HG03521 (cell line): ENCODE measurements at regions not wholly inside any gene's neighbourhood (a gene's known extent, or its start where the extent isn't known, plus 50 kb on each side); places are given as distances from the start of the nearest gene placed in this dataset.
"Not testable (repeated sequence)": the region's sequence is repeated elsewhere in the genome, so short reads cannot be mapped to it uniquely, and the experiment has no call there.

Experiments used
- ATAC-seq: cut with Tn5 transposase; IDR thresholded peaks from one replicate; pipeline ENCODE4 v1.9.1; 2021; ENCODE audit warnings: mild to moderate bottlenecking, moderate library complexity; ENCODE audit not compliant: unreplicated experiment

DNA sequence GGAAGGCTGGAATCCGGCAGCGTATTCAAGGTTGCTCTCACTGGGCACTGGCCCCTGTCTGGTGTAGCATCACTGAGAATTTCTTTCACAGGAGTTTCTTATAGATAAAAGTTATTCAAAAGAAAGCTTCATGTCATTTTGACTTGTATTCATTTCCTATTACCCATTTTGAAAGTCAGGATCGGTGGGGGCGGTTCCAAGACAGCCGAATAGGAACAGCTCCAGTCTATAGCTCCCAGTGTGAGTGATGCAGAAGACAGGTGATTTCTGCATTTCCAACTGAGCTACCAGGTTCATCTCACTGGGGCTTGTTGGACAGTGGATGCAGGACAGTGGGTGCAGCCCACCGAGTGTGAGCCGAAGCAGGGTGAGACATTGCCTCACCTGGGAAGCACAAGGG is 51.5 kb upstream of the CDC42EP3 start:
- ATAC-seq, result not testable (repeated sequence)

DNA sequence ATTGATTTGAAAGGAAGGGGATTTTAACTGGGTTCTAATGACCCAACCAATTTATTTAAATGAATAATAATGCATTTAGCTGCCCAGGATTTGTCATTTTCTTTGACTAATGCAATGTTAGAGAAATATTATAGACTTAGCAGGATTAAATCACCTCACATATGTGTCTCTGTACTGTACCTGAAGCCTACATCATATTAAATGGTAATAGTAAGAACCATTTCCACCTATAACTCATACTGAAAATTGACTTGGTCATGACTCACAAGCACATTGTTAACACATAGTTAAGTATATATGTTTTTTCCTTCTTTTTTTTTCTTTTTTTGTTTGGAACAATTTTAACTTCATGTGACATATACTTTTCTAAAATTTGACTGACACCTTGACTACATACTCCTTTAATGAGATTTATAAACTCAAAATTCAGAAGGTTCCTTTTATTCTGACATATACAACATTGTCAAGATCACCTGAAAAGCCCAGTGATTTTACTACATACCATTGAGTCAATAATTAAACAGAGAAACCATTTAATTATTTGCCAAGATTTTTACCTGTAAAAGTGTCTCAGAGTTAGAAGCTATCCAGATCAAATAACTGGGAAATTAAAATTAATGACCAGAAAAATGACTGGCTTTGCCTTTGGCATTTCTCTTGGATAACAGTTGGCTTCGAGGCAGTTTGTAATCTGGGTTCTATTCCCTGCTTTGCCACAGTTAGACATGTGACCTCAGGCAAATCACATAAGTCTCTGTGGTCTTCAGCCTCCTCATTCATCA is 58.8 kb upstream of the CDC42EP3 start:
- ATAC-seq, result no peak

DNA sequence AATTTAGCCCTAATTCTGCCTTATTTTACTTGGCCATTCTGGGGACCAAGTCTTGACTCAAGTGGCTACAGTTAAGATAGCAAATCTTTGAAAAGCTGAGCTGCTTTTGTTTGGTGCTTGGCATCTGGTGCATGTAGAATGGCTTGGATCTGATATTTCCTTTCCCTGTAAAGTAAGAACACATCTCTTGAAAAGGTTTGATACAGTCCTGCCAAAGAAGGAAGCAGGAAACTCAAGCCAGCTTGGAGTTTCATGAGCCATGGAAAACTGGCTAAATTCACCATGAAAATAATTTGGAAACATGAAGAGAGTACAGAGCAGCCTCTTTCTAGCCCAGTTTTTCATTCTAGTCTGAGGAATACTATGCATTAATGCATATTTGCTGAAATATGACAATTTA is 61.0 kb upstream of the CDC42EP3 start:
- ATAC-seq, result not testable (repeated sequence)

DNA sequence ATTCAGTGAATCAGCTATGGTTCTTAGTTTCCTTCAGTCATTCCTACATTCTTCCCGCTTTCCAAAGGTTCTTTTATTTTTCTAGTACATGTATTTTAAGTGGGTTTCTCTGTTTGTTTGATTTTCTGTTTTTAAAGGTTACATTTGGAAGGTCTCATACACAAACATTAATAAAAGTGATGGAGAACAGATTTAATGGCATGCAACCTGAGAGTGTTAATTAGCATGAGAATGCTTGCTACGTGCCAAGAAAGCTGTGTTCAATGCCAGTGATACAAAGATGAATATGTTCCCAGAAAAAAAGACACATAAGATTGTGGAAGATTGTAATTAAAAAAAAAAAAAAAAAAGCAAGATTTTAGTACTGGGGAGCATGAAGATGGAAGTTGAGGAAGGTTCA is 61.8 kb upstream of the CDC42EP3 start:
- ATAC-seq, result no peak

DNA sequence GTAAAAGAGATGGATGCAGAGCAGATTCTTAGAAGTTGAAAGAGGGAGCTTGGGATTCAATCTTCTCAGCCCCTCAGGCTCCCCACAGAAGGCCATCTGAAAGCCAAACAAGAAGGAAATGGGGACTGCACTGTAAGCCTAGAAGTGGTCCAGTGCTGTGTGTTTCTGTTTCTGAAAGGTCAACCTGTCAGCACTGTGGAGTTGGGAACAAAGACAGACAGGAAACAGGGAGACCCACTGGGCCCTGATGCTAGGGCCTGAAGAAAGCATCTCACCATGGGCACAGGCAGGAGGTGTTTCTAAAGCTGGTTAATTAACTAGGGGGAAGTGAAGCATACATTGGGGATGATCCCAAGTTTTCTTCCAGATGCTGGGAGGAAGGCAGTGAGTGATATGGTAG is 62.5 kb upstream of the CDC42EP3 start:
- ATAC-seq, result not testable (repeated sequence)

DNA sequence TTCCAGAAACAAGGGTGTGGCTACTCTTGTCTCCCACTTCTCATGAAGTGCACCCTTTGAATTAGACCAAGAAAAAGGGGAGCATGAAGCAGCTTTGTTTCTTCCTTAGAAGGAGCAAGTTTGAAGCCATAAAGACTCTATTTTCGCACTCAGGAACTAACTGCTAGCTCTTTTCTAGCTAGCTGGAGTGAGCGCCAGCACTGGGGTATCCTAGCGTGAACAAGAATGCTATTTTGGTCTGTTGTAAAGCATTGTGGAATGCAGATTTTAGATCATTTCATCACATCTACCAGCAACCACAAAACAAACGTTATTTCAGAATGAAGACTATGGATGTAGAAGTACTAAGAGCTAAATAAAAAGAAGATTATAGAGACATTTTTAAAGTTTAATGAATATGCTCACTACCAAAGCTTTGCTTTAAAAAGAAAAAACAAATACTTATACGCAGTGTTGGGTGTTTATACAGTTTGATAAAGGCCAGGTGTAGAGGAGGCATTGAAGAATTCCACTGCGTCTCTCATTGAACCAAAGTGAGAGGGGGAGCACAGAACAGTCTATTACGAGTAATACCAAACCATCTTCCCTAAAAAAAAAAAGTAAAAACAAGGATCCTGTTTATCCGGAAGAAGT is 63.6 kb upstream of the CDC42EP3 start:
- ATAC-seq, result not testable (repeated sequence)

DNA sequence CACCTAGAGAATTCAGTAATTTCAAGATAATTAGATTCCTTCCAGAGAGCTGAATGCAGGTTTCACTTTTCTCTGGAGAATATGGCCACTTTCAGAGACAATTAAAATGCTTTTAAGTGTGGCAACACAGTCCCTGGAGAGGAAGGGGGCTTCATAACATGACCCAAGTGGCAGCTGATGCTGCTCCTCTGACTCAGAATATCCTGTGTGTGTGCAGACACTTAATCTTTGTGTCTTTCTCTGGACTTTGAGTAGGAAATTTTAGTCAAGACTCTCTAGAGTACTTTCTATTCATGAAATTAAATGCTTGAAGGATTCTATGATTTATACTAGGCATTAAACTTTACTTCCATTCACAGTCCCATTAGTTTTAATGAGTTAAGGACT is 64.1 kb upstream of the CDC42EP3 start:
- ATAC-seq, result not testable (repeated sequence)

DNA sequence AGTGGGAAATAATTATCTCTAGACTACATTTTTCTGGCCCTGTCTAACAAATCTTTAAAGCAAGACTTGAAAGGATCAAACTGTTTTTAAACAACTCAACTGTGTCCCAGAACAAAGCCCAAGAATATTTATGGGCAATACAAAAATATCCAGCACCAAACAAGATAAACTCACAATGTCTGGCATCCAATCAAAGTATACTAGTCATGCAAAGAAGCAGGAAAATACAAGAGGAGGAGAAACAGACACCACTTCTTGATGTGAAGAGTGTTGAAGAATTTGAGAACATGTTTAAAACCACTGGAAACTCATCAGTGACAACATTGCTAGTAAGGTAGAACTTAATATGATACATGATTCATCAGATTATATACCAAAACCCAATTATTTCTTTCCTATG is 66.1 kb upstream of the CDC42EP3 start:
- ATAC-seq, result no peak

DNA sequence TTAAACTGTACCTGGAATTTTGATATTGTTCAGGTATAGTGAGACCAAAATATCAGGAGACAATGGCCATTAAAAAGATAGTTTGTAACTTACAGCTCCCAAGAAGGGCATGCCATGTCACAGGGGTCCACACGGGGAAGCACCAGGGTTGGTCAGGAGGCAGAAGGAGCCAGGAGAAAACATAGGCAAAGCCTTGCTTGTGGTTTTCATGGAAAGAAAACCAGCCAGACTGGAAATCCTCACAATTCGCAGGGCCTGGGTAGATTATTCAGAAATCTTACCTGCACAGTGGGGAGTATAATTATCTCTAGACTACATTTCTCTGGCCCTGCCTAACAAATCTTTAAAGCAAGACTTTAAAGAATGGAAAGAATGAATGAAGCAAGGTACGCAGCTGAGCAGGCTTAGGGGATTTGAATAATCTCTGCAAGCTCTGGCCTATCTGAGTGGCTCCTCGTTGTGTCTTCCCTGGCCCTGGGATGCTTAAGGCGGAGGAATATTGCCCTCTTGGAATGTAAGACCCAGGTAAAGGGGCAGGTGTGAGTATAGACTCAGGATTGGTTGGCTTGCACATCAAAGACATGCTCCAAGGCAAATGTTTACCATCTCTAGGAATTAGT is 66.9 kb upstream of the CDC42EP3 start:
- ATAC-seq, result no peak

DNA sequence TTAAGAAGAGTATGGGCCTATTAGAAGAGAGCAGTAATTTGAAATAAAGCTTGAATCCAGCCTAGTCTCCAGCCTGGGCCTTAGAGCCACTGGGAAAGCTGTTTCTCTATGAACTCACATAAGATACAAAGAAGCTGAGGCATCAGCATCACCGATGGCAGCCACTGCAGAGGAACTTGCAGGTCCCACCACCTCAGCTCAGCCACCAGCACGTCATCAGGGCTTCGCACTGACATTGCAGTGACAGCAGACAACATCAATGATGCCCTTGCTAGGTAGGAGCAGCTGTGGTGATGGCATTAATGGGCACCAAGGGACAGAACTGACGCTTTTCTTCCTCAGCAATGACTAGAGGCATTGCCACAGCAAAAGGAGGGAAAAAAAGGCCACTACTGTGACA is 67.7 kb upstream of the CDC42EP3 start:
- no peak for ATAC-seq

DNA sequence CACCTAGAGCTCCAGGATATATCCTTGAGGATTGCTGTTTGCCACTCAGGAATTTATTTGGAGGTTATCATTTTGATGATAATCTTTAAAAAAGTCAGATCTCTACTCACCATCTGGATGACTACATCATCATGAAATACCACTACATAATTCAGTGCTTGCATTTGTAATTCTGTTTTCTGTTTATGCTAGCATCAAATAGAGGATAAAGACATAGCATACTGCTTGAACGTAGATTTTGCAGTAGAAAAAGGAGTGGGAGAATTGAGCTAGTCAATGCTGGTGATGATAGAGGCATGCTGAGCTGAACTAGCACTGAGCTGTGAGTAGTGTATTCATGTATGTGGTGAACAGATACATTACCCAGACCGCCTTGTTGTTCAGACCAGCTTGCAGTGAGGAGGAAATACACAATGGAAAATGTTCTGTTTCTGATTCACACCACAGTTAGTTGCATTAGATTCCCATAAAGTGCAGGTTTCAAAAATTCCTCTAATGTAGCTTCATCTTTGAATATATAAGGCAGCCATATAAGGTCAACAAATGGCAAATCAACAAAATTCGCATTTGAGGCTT is 68.8 kb upstream of the CDC42EP3 start:
- no peak for ATAC-seq

DNA sequence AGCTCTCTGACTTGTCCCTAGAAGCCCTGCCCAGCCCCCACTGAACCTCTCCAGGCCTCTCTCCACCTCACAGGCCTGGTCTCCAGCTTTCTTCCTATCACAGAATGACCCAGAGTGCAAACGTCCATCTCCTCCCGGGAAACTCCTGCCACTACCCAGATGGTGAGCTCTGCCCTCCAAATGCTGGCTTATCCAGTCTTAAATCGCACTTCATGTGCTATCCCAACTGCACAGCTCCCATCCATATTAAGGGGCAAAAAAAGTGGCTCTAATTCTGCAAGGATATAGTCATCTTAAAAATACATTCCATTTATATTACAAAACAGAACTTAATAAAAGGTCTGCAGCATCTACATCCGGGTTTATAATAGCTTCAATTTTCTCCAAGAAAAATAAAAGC is 70.8 kb upstream of the CDC42EP3 start:
- ATAC-seq, result no peak

DNA sequence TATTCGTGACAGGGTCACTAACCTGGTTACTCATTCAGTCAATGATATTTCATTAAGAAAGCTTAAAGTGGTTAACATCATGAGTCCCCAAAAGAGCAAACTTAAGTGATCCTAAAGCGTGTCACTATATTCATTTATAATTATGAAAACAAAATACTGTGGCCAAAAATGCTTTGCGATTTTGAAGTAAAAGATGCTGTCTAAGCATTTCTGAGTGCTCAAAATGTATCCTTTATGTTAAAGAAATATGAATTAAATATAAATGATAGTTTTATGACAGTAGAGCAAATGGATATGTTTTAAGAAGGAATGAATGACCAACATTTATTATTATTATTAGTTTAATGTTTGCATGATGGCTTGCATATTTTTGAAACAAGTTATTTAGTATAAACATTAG is 72.6 kb upstream of the CDC42EP3 start:
- no peak for ATAC-seq

DNA sequence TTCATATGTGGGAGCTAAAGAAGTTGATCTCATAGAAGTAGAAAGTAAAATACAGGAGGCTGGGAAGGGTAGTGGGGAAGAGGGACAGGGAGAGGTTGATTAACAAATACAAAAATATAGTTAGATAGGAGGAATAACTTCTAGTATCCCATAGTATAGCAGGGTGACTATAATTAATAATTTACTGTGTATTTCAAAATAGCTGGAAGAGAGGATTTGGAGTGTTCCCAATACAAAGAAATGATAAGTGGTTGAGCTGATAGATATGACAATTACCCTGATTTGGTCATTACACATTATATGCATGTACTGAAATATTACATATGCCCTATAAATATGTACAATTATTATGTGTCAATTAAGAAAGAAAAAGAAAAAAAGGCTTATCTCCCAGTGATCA is 73.5 kb upstream of the CDC42EP3 start:
- not testable (repeated sequence) for ATAC-seq

DNA sequence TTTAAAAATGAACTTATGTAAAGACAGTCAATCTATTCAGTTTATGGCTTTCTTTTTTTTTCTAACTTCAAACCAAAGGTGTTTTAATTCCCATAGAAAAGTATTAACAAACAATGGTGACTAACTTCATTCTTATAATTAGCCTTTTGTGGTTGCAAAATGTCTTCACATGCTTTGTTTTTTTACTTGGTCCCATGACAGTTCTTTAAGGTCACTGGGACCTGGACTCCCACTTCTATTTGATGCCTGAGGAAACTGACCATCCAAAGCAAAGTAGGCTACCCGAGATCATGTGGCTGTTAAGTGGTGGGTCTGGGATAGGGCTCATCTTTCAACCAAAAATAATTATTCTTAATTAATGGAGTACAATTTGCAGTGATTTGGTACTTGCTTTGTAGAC is 74.6 kb upstream of the CDC42EP3 start:
- ATAC-seq, result not testable (repeated sequence)

DNA sequence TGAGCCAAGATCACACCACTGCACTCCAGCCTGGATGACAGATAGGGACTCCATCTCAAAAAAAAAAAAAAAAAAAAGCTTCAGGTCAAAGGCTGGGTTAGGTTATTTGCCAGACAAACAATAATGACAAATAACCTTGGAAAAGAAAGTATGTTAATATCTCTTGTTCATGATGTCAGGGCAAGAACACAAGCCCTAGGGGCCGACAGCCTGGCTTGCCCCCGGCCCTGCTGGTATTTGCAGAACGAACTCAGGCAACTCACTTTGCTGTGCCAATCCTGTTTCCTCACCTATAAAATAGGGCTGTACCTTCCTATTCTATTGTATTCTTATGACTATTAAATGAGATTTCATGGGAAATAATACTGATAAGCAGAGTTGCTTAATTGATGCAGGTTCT is 75.4 kb upstream of the CDC42EP3 start:
- ATAC-seq, result no peak

DNA sequence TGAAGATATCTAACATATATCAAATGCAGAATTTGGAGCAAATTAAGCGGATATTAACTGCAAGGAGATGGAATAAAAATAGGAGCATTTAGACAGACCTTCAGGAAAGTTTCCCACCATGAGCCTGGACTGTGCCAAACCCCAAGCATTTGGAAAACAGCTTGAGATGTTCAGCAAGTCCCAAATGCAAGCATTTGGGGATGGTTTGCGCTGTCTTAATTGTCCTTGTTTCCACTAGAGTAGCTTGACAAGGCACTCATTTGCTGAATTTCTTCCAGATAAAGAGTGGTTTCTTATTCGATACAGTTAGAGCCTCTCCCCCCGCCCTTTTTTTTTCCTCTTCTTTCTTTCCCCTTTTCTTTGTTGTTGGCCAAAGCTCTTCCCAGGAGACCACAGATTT is 77.1 kb upstream of the CDC42EP3 start:
- no peak for ATAC-seq

DNA sequence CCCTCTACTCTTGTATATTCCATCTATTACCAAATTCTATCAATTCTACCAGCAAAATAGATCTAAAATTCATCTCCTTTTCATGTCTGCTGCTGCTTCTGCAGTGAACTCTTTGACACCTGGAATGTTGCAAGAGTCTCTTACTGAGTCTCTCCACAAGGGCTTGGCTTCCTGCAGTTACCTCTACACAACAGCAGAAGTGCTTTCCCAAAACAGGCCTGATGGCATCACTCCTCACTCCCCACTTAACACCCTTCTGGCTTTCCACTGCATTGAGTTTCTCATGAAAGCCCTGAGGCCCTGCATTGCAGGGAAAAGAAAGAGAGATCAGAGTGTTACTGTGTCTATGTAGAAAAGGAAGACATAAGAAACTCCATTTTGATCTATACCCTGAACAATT is 78.8 kb upstream of the CDC42EP3 start:
- ATAC-seq, result not testable (repeated sequence)

DNA sequence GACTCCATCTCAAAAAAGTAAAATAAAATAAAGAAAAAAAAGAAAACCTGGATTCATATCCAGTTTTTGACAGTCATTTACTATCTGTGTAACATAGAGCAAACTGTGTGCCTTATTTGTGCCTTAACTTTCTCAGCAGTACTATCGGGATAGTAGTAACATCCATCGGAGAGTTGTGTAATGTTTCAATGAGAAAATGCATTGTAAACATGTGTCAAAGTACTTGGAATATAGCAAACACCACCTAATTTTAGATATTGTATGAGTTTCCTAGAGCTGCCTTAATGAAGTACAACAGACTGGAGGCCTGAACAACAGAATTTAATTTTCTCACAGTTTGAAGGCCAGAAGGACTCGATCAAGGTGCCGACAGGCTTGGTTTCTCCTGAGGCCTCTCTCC is 81.3 kb upstream of the CDC42EP3 start:
- no peak for ATAC-seq

DNA sequence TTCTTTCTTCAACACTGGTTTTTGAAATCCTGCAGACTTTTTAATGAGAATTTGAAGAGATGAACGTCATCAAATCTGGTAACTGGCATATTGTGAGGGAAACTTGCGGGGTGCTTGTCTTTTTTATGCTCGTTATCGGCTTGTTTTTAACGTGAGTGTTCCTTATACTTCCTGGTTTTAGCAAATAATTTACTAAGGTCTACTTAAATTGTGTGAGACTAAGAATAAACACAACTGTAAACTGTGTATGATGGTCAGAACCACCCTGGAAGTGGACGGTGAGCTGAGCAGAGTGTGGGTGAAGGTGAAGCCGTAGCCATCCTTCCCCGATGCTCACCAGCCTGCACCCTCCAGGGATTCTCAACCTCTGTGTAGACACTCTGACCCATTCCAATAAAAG is 82.3 kb upstream of the CDC42EP3 start:
- no peak for ATAC-seq

DNA sequence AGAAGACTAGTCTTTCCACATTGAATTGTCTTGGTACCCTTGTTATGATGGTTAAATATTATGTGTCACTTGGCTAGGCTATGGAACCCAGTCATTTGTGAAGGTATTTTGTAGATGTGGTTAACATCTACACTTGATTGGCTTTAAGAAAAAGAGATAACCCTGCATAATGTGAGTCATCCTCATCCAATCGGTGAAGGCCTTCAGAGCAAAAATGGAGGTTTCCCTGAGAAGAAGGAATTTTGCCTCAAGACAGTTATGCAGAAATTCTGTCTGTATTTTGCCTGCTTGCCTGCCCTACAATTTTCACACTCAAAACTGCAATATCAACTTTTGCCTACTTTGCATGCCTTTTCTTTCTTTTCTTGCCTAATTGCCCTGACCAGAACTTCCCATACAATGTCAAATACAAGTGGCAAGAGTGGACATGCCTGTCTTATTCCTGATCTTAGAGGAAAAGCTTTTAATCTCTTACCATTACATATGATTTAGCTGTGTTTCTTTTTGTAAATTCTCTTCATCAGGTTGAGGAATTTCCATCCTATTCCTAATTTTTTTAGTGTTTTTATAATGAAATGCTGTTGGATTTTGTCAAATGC is 84.6 kb upstream of the CDC42EP3 start:
- ATAC-seq, result not testable (repeated sequence)
